Activated CD8-positive, alpha-beta memory T cell treated with anti-CD3 and anti-CD28 coated beads, Interleukin-2, amount 50 U/mL, for 24 hours (primary cell): ENCODE measurements at regions not wholly inside any gene's neighbourhood (a gene's known extent, or its start where the extent isn't known, plus 50 kb on each side); places are given as distances from the start of the nearest gene placed in this dataset.
"Not testable (repeated sequence)": the region's sequence is repeated elsewhere in the genome, so short reads cannot be mapped to it uniquely, and the experiment has no call there.

Experiments used
- DNase-seq: peaks from one replicate; pipeline ENCODE4 v3.0.0-alpha.2; 2020; ENCODE audit errors: extremely low read depth

DNA sequence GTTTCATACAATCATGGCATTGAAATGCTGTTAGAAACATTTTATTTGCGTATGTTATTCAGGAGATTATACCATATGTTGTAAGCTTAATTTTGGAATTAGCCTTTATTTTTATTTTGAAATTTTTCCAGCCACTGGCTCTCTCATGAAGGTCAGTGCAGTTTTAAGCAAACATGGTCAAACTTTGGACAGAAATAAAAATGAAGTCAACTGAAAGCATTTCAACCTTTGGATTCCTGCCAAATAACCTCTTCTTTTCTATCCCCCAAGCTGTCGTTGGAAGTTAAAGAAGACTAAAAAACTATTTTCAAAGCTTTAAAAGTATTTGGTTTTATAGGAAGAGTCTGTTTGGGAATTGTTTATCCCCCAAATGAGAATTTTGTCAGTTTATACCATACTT, 846.6 kb downstream of the MCTP2 start:
- no peak for DNase-seq

DNA sequence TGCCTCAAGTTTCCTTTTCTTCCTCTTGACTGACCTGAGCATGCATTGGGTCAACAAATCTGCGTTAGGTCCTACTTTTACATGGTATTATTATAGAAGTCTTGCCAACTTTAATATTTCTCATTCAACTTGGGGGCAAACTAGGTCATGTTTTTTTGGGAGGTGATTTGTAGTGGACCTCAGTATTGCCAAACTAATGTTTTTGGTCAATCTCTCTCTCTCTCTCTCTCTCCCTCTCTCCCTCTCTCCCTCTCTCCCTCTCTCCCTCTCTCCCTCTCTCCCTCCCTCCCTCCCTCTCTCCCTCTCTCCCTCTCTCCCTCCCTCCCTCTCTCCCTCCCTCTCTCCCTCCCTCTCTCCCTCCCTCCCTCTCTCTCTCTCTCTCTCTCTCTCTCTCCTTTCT, 848.9 kb downstream of the MCTP2 start:
- not testable (repeated sequence) for DNase-seq

DNA sequence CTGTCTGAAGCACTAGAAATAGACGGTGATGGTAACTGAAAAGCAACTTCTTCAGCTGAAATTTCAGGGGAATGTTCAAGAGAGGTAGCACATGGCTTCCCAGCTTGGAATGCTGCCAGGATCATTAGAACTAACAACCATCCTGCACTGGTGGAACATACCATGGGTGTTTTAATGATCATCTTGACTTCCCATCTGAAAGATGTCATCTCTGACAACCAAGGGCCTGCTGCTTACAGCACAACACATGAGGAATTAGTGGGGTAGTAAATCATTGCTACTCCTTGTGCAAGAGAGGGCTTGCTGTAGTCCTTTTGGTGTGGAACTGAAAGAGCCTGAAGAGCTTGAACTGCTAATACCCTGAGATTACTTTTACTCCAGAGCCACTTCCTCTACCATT, 853.7 kb downstream of the MCTP2 start:
- no peak for DNase-seq

DNA sequence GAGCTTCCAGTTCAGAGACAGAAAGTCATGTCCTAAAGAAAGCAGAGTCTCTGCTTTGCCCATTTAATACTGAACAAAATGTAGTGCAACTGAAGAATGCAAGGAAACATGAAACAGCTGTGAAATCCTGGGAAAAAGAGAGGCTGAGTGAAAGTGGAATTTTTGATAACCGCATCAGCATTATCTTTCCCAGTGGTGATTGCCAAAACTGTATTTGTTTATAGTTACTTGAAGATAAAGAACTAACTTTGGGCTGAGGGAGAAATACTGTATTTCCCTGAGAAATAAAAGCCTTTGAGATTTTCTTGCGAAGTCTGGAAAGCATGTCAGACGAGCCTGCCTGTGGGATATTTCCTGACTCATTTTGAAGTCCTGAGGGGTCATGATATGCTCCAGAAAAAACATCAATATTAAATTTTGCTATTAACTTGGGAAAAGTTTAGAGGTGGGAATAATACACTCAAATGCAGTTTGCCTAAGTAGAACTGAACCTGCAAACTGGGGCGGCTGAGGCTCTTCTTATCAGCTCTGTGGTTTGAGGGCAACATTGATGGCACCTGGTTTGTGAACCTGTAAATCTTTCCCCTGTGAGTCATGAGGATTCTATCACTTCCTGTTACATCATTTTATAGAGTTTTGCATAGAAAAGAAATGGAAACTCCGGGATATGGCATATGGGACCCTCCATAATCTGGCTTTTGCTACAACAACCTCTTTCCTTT, 855.3 kb downstream of the MCTP2 start:
- no peak for DNase-seq

DNA sequence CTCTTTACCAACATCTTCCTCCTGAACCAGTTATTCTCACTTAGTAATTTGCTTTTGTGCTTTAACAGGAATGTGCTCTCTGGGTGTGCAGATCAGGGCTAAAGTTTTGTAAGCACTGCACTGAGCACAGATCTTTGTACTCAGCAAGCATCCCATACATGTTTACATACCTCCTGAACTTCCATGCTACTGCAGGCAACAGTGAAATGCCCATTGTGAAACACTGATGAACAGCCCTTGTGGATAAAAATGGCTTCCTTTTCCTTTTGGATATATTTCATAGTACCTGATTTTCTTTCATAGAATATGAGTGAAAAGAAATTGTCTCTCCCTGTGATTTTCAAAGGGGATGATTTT, 855.9 kb downstream of the MCTP2 start:
- no peak for DNase-seq

DNA sequence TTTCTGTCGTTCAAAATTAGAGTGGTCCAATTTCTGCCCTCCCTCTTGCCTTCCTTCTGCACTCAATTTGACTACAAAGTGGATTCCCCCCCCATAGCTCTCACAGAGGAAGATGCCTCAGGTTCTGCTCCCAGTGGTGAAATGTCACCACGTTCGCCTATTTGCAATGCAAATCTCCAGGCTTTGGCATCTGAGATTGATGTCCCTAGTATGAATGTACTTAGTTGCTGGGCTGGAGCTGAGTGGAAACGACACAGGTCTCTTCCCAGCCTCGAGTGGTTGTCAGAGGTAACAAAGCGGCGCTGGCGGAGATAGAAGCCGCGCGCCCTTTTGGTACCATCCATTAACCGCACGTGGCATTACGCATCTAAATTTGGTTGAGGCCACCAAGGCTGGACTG, 860.1 kb downstream of the MCTP2 start:
- no peak for DNase-seq

DNA sequence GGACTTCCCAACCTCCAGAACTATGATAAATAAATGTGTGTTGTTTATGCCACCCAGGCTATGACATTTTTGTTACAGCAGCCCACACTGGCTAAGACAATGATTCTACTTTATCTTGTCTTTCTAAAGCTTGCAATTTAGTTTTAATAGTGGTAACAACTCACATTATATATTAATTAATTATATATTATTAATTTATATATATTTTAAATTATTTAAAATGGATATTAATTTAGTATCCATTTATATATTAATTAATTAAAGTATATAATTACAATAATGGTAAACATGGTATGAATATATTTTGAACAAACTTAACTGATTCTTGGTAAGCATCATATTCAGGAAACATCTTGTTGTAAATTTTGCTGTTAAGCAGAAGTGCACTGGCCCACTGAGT, 863.9 kb downstream of the MCTP2 start:
- no peak for DNase-seq

DNA sequence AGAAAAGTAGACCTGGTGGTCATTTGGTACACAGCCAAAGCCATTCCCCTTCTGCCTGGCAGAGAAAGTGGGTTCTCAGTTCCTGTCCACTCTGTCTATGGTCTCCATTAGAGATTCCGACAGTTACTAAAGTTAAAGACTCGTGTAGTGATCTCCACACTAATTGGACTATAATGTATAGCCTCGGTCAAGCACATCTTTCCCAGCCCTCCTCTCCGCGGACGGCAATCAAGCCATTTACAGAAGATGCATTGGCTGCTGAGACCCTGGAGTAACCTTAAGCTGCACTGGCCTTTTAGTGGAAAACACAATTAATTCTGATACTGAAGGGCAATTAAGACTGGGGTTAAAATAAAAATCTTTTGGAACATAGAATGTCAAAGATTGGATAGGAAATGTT, 865.3 kb downstream of the MCTP2 start:
- DNase-seq: no peak

DNA sequence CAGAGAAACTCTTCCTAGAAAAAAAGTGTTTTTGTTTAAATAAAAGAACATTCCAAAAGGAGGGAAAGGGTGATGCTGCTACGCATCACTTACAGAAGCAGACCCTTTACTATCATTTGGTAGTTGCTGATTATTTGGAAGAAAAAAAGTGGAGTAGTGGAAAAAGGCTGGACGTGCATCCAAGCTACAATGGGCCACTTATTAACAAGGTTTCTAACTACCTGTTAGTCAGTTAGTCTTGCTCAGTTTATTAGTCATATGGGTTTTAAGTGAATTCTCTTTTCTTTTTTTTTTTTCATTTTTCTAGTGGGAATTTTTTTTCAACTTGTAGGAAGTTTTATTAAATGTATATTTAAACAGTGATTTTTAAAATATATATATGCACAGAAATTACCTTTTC, 866.0 kb downstream of the MCTP2 start:
- no peak for DNase-seq

DNA sequence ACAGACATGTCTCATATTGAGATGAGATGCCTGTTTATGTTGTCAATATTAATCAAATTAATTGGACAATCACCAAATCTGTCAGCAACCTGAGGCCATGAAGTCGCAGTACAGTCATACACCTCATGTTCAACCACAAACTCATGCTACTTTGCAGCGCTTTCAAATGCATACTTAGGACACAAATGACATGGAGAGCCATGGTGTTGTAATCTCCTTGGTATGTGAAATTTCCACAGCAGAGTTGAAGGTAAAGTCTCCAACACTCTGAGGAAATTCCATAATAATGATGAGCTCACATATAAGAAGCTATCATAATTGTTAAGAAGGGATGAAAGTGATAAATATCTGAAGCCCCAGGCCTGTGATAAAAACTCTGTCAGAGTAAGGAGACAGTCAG, 873.9 kb downstream of the MCTP2 start:
- no peak for DNase-seq

DNA sequence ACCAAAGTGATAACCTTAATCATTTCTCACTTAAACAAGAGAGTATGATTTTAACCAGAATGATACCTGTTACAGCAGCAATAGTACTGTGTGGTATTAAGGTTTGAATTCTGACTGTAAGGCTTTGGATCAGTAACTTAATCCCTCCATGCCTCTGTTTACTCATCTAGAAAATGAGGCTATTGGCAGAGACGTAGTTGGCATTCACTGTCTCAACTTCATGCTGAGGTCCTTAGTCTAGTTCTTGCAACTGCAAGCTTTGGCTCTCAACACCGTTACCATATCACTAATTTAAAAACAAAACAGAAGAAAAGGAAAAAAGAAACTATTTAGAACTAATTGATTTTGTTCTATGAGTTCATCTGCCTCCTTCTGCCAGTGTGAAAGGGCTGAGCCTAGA, 875.4 kb downstream of the MCTP2 start:
- DNase-seq: no peak

DNA sequence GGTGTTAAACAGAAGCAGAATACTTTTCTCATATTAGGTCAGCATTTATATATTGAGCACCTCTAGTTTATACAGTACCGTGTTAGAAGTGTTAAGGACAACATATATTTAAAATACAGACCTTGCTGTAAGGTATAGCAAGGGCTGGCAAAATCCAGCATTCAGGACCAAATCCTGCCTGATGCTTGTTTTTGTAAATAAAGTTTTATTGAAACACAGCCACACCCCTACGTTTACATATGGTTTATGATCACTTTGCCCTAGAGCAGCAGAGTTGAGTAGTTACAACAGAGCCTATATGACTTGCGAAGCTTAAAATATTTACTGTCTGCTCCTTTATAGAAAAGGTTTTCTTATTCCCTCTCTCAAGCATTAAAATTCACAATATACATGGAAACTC, 877.3 kb downstream of the MCTP2 start:
- no peak for DNase-seq

DNA sequence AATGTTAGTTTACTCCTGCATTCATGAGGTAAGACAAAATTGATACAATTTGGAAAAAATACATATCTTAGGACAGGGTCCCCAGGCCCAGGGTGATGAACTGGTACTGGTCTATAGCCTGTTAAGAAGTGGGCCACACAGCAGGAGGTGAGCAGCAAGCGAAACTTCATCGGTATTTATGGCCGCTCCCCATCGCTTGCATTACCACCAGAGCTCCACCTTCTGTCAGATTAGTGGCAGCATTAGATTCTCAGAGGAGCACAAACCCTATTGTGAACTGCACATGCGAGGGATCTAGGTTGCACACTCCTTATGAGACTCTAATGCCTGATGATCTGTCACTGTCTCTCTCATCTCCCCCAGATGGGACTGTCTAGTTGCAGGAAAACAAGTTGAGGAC, 880.6 kb downstream of the MCTP2 start:
- DNase-seq: no peak

DNA sequence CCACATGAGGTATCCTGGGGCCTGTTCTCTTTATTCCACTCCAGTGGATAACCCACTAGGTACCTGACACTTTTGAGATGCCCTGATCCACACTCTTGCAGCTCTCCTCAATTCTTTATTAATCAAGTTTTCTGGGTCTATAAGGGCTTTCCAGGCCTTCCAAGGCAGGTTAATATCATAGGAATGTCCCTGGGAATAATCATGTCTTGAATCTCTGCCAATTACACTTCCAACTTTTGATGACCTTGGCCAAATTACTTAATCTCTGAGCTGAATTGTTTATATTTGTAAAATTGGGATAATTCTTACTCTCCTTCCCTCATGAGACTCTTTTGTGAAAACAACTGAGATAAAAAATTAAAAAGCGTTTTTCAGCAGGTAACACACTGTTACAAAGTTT, 881.7 kb downstream of the MCTP2 start:
- DNase-seq: no peak

DNA sequence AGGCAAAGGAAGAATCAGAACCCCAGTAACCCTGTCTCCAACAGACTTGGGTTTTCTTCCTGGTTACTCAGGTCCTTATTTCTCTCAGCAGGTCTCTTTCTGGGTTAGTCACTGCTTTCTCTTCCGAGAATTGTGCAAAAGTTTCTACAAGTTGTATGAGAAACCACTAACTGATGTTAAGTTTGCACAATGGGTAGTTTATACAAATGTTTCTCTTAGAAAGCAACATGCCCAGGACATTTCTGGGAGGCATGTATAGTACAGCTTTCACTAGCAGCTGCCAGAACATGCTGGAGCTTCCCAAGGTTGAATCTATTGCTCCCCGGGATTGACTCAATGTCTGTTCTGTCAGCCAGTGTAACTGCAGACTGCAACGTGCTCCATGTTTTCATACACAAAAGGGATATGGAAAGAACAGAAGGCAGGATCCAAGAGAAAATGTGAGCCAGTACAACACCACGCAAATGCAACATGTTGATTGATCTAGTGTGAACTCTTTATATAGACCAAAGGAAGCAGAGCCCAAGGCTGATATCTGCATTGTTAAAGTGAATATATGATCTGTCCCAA, 887.8 kb downstream of the MCTP2 start:
- no peak for DNase-seq

DNA sequence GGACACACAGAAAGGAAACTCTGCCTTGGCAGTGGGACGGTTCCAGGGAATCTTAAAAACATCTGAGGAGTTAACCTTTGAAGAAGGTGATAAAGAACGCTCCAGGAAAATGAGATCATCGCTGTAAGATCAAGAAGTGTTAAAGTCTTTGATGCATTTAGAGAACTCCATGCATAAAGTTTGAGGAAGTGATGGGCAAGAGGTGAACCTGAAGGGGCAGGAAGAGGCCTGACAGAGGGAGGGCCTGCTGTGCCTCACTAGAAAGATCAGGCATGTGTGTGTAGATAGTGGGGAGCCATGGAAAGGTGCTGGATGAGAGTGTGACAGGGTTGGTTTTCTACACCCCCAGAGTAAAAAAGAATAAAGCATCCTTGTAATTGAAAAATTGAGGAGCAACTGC, 889.2 kb downstream of the MCTP2 start:
- DNase-seq: no peak

DNA sequence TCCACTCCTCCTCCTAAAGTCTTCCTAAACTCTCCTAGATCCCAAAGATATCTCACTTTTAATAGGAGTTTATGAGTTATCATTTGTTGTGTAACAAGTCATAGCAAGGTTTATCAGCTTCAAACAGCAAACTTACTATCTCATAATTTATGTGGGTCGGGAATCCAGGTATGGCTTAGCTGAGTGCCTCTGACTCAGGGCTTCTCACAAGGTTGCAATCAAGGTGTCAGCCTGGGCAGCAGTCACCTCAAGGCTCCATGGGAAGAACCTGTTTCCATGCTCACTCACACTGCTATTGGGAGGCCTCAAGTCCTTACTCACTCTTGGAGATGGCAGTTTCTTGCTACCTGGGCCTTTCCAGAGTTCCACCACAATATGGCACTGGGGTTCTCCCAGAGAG, 889.8 kb downstream of the MCTP2 start:
- DNase-seq: no peak

DNA sequence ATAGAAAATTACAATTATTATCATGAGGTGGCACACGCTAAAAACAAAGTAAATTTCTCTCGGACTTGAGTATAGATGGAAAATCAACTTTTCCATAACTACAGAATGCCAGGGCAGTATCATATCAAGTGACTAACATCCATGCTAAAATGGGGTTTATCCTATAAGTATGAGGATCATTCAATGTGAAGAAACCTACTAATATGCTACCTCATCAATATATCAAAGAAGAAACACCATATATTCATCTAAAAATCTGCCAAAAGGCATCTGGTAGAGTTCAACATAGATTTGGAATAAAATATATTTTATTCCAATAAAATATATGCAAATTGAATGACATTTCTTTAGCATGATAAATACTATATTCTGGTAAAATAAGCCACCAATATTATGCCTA, 894.4 kb downstream of the MCTP2 start:
- no peak for DNase-seq

DNA sequence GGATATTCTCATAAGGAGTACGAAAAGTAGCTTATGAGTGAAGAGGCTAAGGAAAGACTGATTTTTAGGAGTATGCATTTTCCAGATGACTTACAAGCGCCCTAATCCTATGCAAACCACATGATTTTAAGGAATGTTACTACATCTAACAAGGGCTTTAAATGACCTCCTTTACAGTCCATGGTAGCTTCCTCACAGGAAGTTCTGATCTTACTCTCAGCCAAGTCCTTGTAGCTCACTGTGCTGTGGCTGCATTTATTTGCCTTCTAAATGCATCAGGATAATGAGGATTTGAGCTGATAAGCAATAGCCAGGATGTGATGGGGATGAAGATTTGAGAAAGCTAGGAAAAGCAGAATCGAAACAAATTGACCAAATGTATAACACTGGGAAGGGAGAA, 896.0 kb downstream of the MCTP2 start:
- no peak for DNase-seq

DNA sequence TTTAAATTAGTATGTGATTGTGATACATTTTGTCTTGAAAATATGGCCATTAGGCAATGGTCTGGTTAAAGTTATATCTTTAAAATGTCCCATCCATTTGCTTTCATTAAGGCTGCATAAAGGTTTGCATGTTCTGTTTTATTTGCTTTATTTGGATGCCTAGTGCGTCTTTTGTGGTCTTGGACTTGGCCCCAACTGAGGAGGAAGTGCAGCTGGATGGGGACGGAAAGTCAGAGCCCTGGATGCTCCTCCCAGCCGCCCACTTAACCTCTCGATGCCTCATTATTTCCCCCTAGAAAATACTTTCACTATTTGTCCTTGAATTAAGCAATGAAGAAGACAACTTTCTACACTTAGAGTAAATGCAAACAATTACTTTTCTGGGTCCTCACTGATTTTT, 898.2 kb downstream of the MCTP2 start:
- DNase-seq: no peak

DNA sequence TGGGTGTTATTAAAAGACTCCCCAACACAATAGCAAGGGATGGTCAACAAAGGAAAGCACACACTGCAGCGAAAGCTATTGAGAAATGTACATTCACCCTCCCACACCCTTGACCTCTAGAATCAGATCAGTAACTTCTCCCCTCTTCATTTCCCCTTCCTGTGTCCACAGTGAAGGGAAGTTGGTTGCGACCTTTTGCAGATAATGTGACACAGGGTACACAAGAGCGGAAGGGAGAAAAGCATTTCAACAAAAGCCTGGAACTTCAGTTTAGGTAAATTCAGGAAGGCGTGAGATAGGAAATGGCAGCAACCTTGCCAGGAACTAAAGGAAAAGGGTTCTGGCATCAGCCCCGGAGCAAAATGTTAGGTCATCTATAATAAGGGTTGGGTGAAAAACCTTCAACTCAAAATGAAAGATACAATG, 899.8 kb downstream of the MCTP2 start:
- DNase-seq: no peak

DNA sequence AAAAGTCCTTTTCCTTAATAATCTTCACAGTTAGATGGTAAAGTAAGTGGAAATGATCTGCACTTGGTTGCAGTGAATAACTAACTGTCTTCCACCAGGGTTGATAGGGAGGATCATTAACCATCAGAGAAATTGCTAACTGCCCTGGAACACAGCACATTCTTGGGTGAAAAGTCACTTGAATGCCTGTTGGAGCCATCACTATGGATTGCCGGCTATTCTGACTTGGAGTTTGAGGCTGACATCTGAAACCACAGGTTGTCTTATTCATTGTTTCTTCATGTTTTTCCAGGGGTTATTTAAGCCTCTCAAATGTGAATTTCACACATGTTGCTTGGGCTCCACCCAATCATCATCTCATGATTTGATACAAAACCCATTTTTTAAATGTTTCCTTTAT, 901.4 kb downstream of the MCTP2 start:
- no peak for DNase-seq

DNA sequence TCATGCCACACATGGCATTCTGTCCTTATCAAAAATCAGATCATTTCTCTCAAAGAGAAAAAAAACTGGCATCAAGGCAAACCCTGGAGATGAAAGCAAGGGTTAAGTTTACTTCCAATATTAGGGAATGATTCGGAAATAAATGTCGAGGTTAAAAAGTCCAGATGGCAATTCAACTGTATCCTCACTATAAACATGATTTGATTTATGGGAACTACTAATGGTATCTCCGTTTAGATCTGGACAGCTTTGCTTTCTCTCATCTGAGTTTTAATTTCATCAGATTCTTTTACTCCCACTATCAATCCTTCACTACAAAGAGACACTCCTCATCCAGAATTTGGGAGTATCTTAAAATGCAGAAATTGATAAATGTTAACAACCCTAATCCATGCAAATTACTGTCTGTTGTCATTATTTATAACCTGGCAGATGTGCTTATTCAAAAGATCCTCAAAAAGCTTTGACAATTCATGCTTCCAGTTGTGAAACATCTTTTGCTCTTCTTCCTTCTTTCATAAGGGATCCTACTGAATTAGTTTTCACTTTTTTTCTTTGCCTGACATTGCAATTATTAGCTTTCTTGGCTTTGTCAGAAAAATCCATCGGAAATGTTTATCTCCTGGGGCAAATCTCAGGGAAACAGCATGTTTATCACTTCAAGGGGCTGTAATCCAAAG, 903.2 kb downstream of the MCTP2 start:
- DNase-seq: no peak
